AG20443 (cell line): ENCODE measurements at regions not wholly inside any gene's neighbourhood (a gene's known extent, or its start where the extent isn't known, plus 50 kb on each side); places are given as distances from the start of the nearest gene placed in this dataset.

ENCODE experiments used
- DNase-seq: peaks from one replicate; pipeline ENCODE4 v3.0.0; 2012; ENCODE audit warnings: low spot score, mixed read lengths

- no peak for DNase-seq
These were observed 645.0 kb downstream of the PTPRC start for GRCh38 chr1:199283794-199284193.

GRCh38 chr1:199287206-199287605 is 648.4 kb downstream of the PTPRC start:
- no peak for DNase-seq

GRCh38 chr1:199287647-199288046 is 648.8 kb downstream of the PTPRC start:
- DNase-seq = no peak

- DNase-seq = no peak
These were observed 651.3 kb downstream of the PTPRC start for GRCh38 chr1:199290186-199290585.

GRCh38 chr1:199291022-199291740 is 652.3 kb downstream of the PTPRC start:
- no peak for DNase-seq

- DNase-seq = no peak
These were observed 654.1 kb downstream of the PTPRC start for GRCh38 chr1:199292896-199293295.

- no peak for DNase-seq
These were observed 656.3 kb downstream of the PTPRC start for GRCh38 chr1:199295107-199295506.

- DNase-seq = no peak
These were observed 658.3 kb downstream of the PTPRC start for GRCh38 chr1:199297174-199297573.

GRCh38 chr1:199297887-199298286 is 659.0 kb downstream of the PTPRC start:
- no peak for DNase-seq

GRCh38 chr1:199298825-199299224 is 660.0 kb downstream of the PTPRC start:
- DNase-seq = no peak

- no peak for DNase-seq
These were observed 662.8 kb downstream of the PTPRC start for GRCh38 chr1:199301472-199302217.

- DNase-seq = no peak
These were observed 663.7 kb downstream of the PTPRC start for GRCh38 chr1:199302554-199302953.

- no peak for DNase-seq
These were observed 664.2 kb downstream of the PTPRC start for GRCh38 chr1:199303035-199303434.

- no peak for DNase-seq
These were observed 666.2 kb downstream of the PTPRC start for GRCh38 chr1:199305053-199305452.

GRCh38 chr1:199307496-199308264 is 668.8 kb downstream of the PTPRC start:
- no peak for DNase-seq

GRCh38 chr1:199308349-199308846 is 669.6 kb downstream of the PTPRC start:
- DNase-seq = no peak

GRCh38 chr1:199310708-199311107 is 671.9 kb downstream of the PTPRC start:
- no peak for DNase-seq

- no peak for DNase-seq
These were observed 672.8 kb downstream of the PTPRC start for GRCh38 chr1:199311478-199312262.

- no peak for DNase-seq
These were observed 673.8 kb downstream of the PTPRC start for GRCh38 chr1:199312626-199313025.

GRCh38 chr1:199313444-199313843 is 674.6 kb downstream of the PTPRC start:
- DNase-seq = no peak

- no peak for DNase-seq
These were observed 680.5 kb downstream of the PTPRC start for GRCh38 chr1:199319341-199319740.

GRCh38 chr1:199322278-199322677 is 683.4 kb downstream of the PTPRC start:
- no peak for DNase-seq
